IgD-negative memory B cell (primary cell): ENCODE measurements at regions not wholly inside any gene's neighbourhood (a gene's known extent, or its start where the extent isn't known, plus 50 kb on each side); places are given as distances from the start of the nearest gene placed in this dataset.
"Not testable (repeated sequence)": the region's sequence is repeated elsewhere in the genome, so short reads cannot be mapped to it uniquely, and the experiment has no call there.

Experiments
- H3K27ac Mint-ChIP-seq, 3 donors: one replicate each; pipeline ENCODE4 v1.8.0; 2020 to 2022; ENCODE audit warnings: mild to moderate bottlenecking in 3 of 3, mixed read lengths in 3 of 3, moderate library complexity in 1 of 3
- H3K27me3 Mint-ChIP-seq: one replicate; pipeline ENCODE4 v1.8.0; 2021; ENCODE audit warnings: mixed read lengths
- H3K36me3 Mint-ChIP-seq: one replicate; pipeline ENCODE4 v1.8.0; 2020; ENCODE audit warnings: mild to moderate bottlenecking, mixed read lengths
- H3K4me1 Mint-ChIP-seq, 3 donors: one replicate each; pipeline ENCODE4 v1.8.0; 2020 to 2022; ENCODE audit warnings: mixed read lengths in 3 of 3, mild to moderate bottlenecking in 1 of 3
- H3K4me3 Mint-ChIP-seq, 4 donors: one replicate each; pipeline ENCODE4 v1.8.0; 2020 to 2022; ENCODE audit warnings: mild to moderate bottlenecking in 4 of 4, mixed read lengths in 4 of 4, moderate library complexity in 3 of 4
- H3K9me3 Mint-ChIP-seq, 3 donors: one replicate each; pipeline ENCODE4 v1.8.0; 2020 to 2021; ENCODE audit warnings: mixed read lengths in 3 of 3, mild to moderate bottlenecking in 1 of 3

DNA sequence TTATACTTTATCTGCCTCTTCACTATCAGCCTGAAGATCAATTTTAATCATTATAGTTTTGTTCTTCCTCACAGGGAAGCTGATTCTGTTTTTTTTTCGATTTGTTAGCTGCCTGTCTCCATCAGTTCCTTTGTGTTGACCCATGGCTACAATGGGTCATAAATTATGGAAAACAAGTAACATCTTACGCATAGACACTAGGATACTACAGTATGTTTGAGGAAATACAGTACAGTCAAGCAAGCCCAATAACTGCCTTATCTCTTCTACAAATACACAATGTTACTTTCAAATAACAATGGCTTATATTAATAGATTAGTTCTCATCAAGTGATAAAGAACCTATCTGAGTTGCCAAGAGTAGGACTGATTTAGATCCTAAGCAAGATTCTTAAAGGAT is 160.5 kb upstream of the FREM1 start:
- no peaks in the 10 kb centered on the region for H3K27me3 Mint-ChIP-seq
- H3K27ac Mint-ChIP-seq = no peak overlapping the region
- H3K36me3 Mint-ChIP-seq = no peaks in the 10 kb centered on the region
- no peaks in the 10 kb centered on the region for H3K4me1 Mint-ChIP-seq
- H3K9me3 Mint-ChIP-seq = peaks cover 2 to 9% (median 4%) of the 10 kb centered on the region in 3 donors
- no peak overlapping the region for H3K4me3 Mint-ChIP-seq

DNA sequence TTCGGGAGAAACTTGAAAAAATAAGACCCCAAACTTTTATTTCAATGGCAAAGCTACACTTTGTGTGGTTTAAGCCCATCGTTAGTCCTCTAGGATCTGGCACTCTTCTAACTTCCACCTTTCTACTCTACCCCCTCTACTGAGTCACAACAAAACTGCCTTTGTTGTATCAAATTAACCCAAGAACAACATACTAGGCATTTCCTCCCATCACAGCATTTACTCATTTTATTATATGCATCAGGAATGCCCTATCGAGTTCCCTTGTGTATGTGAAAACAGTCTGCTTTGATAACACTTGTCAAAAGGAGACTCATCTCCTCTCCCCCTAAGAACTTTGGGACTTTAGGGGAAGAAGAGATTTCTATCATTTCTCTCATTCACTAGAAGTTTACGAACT is 158.9 kb upstream of the FREM1 start:
- H3K27ac Mint-ChIP-seq = no peak overlapping the region

DNA sequence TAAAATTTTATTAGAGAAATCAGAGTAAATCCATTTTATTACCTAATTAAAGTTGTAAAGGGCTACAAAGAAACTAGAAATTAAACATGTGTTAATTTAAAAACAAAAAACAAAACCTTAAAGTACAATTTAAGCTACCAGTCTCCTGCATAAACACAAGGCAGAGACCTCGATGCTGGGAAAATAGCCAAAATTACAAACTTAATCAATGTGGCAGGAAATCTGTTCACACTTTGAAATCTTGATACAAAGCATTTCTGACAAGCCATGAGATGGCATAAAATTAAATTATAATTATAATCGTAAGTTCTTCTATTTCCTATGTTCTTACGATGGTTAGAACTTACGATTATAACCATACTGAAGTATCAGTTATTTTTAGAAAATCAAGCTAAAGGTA is 158.0 kb upstream of the FREM1 start:
- H3K27me3 Mint-ChIP-seq = no peaks in the 10 kb centered on the region
- no peaks in the 10 kb centered on the region for H3K4me1 Mint-ChIP-seq
- no peak overlapping the region for H3K27ac Mint-ChIP-seq
- no peaks in the 10 kb centered on the region for H3K36me3 Mint-ChIP-seq
- peaks cover 0 to 5% (median 2%) of the 10 kb centered on the region in 3 donors for H3K9me3 Mint-ChIP-seq
- no peak overlapping the region for H3K4me3 Mint-ChIP-seq

More for the DNA sequence above, 158.9 kb upstream of the FREM1 start:
- no peak overlapping the region for H3K4me3 Mint-ChIP-seq
- H3K9me3 Mint-ChIP-seq = peaks cover 0 to 5% (median 2%) of the 10 kb centered on the region in 3 donors
- no peaks in the 10 kb centered on the region for H3K4me1 Mint-ChIP-seq
- H3K36me3 Mint-ChIP-seq = no peaks in the 10 kb centered on the region
- no peaks in the 10 kb centered on the region for H3K27me3 Mint-ChIP-seq

GRCh38 chr9:15059003-15059402 is 148.8 kb upstream of the FREM1 start:
- no peaks in the 10 kb centered on the region for H3K36me3 Mint-ChIP-seq
- H3K9me3 Mint-ChIP-seq = peaks cover 0 to 2% (median 2%) of the 10 kb centered on the region in 3 donors
- H3K27me3 Mint-ChIP-seq = no peaks in the 10 kb centered on the region
- no peak overlapping the region for H3K4me3 Mint-ChIP-seq
- peaks cover 0 to 1% (median 0%) of the 10 kb centered on the region in 3 donors for H3K4me1 Mint-ChIP-seq
- H3K27ac Mint-ChIP-seq = no peak overlapping the region

DNA sequence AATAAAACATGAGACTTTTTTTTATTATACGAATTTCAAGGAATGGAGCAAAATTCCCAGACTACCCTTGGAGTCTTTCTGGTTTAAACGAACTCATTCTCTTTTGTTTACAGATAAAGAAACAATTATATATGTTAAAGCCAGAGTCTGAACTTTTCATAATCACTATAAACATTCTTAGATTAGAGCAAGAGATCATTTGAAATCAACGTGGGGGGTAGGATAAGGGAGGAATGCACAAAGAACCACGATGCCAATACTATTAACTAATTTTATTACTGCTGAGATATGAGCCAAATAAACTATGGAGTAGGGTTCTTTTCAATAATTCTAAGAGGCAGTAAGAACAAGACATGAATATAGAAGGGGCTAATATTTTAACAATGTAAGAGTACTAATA is 148.0 kb upstream of the FREM1 start:
- Mint-ChIP-seq H3K4me3 (no peak overlapping the region), H3K36me3 (no peaks in the 10 kb centered on the region), H3K9me3 (peaks cover 0 to 5% (median 2%) of the 10 kb centered on the region in 3 donors), H3K27ac (no peak overlapping the region), H3K27me3 (no peaks in the 10 kb centered on the region), H3K4me1 (peaks cover 0 to 1% (median 0%) of the 10 kb centered on the region in 3 donors)

- H3K27me3 Mint-ChIP-seq, H3K4me3 Mint-ChIP-seq, H3K36me3 Mint-ChIP-seq, H3K9me3 Mint-ChIP-seq, H3K27ac Mint-ChIP-seq, H3K4me1 Mint-ChIP-seq: not testable (repeated sequence)
Measured at GRCh38 chr9:15055284-15055683, 145.1 kb upstream of the FREM1 start.

DNA sequence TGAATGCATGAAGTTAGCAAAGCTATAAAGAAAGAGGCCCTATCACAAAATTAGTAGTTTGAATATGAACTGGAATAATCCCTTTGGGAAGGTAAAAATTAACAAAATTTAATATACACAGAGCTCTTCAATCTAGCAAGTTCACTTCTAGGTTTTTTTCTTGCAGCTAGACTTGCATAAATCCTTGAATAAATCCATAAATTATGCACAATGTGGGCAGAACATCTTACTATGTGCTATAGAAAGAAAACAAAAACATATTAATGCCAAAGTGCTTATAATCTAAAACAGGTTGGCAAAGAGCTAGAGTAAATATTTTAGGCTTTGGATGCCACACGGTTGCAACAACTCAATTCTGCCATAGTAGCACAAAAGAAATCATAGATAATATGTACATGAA is 138.5 kb upstream of the FREM1 start:
- Mint-ChIP-seq H3K4me3 (no peak overlapping the region), H3K27me3 (no peaks in the 10 kb centered on the region), H3K36me3 (no peaks in the 10 kb centered on the region), H3K9me3 (peaks cover 0 to 4% (median 0%) of the 10 kb centered on the region in 3 donors), H3K27ac (no peak overlapping the region), H3K4me1 (no peaks in the 10 kb centered on the region)

GRCh38 chr9:15047028-15047551 is 136.9 kb upstream of the FREM1 start:
- Mint-ChIP-seq H3K9me3 (peaks cover 0 to 4% (median 0%) of the 10 kb centered on the region in 3 donors), H3K27ac (no peak overlapping the region), H3K4me1 (no peaks in the 10 kb centered on the region)

DNA sequence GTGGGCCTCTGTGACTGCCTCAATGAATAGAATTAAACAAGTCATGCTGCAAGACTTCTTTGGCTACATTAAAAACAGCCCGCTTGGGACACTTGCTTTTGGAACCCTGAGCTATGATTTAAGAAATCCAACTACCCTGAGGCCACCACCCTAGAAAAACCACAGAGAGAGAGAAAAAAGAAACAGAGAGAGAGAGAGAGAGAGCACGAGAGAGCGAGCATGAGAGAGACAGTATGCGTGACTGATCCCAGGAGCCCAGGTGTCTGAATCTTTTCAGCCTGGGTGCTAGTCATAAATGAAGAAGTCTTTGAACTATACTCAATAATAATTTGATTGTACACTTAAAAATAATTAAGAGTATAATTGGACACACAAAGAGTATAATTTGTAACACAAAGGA is 123.1 kb upstream of the FREM1 start:
- Mint-ChIP-seq H3K27ac (no peak overlapping the region), H3K4me3 (no peak overlapping the region), H3K9me3 (peaks cover 0 to 4% (median 0%) of the 10 kb centered on the region in 3 donors), H3K4me1 (no peaks in the 10 kb centered on the region), H3K36me3 (no peaks in the 10 kb centered on the region), H3K27me3 (no peaks in the 10 kb centered on the region)

More at GRCh38 chr9:15047028-15047551, 136.9 kb upstream of the FREM1 start:
- no peak overlapping the region for H3K4me3 Mint-ChIP-seq
- peaks cover 2% of the 10 kb centered on the region for H3K27me3 Mint-ChIP-seq
- no peaks in the 10 kb centered on the region for H3K36me3 Mint-ChIP-seq

DNA sequence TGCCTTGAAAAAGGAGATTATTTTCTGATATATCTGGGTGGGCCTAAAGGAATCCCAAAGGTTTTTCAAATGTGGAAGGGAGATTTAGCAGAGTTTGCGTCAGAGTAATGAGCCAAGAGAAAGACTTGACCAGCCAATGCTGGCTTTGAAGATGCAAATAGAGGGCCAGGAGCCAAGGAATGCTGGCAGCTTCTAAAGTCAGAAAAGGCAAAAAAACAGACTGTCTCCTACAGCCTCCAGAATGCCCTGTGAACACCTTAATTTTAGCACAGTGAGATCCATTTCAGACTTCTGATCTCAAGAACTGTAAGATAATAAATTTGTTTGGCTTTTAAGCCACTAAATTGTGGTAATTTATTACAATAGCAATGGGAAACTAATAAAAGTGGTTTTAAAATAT is 122.6 kb upstream of the FREM1 start:
- Mint-ChIP-seq H3K27me3 (no peaks in the 10 kb centered on the region), H3K4me3 (no peak overlapping the region), H3K4me1 (no peaks in the 10 kb centered on the region)

GRCh38 chr9:15021146-15021545 is 110.9 kb upstream of the FREM1 start:
- H3K4me3 Mint-ChIP-seq = no peak overlapping the region
- no peaks in the 10 kb centered on the region for H3K36me3 Mint-ChIP-seq
- H3K27ac Mint-ChIP-seq = no peak overlapping the region

More for the DNA sequence above, 122.6 kb upstream of the FREM1 start:
- peaks cover 0 to 4% (median 0%) of the 10 kb centered on the region in 3 donors for H3K9me3 Mint-ChIP-seq
- no peak overlapping the region for H3K27ac Mint-ChIP-seq
- no peaks in the 10 kb centered on the region for H3K36me3 Mint-ChIP-seq

GRCh38 chr9:15018096-15018637 is 107.9 kb upstream of the FREM1 start:
- no peak overlapping the region for H3K4me3 Mint-ChIP-seq
- H3K27me3 Mint-ChIP-seq = no peaks in the 10 kb centered on the region
- H3K27ac Mint-ChIP-seq = no peak overlapping the region
- peaks cover 0 to 3% (median 0%) of the 10 kb centered on the region in 3 donors for H3K9me3 Mint-ChIP-seq
- no peaks in the 10 kb centered on the region for H3K4me1 Mint-ChIP-seq
- no peaks in the 10 kb centered on the region for H3K36me3 Mint-ChIP-seq

More at GRCh38 chr9:15021146-15021545, 110.9 kb upstream of the FREM1 start:
- Mint-ChIP-seq H3K4me1 (no peaks in the 10 kb centered on the region), H3K9me3 (peaks cover 0 to 6% (median 6%) of the 10 kb centered on the region in 3 donors), H3K27me3 (no peaks in the 10 kb centered on the region)

DNA sequence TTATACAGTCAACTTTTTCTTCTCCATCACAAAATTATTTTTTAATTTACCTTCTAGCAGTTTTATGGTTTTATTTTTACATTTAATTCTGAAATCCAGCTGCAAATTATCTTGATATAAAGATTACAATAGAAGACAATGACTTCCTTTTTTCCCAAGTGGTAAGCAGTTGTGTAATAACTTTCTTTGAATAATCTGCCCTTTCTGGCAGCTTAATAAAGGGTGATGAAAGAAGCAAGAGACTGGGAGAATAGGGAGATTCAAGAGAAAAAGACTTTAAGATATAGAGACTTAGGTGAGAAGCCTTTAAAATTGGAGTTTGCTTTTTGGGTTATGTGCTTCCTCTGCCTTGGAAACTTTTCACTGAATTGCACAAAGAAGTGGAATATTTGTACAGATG is 100.4 kb upstream of the FREM1 start:
- Mint-ChIP-seq H3K9me3 (peaks cover 0 to 2% (median 0%) of the 10 kb centered on the region in 3 donors), H3K27ac (no peak overlapping the region), H3K4me3 (no peak overlapping the region), H3K27me3 (no peaks in the 10 kb centered on the region), H3K36me3 (no peaks in the 10 kb centered on the region), H3K4me1 (no peaks in the 10 kb centered on the region)

GRCh38 chr9:15007698-15008097 is 97.5 kb upstream of the FREM1 start:
- peaks cover 0 to 2% (median 0%) of the 10 kb centered on the region in 3 donors for H3K9me3 Mint-ChIP-seq
- peaks cover 1% of the 10 kb centered on the region for H3K36me3 Mint-ChIP-seq
- H3K4me1 Mint-ChIP-seq = no peaks in the 10 kb centered on the region
- H3K4me3 Mint-ChIP-seq = no peak overlapping the region
- no peak overlapping the region for H3K27ac Mint-ChIP-seq
- no peaks in the 10 kb centered on the region for H3K27me3 Mint-ChIP-seq

DNA sequence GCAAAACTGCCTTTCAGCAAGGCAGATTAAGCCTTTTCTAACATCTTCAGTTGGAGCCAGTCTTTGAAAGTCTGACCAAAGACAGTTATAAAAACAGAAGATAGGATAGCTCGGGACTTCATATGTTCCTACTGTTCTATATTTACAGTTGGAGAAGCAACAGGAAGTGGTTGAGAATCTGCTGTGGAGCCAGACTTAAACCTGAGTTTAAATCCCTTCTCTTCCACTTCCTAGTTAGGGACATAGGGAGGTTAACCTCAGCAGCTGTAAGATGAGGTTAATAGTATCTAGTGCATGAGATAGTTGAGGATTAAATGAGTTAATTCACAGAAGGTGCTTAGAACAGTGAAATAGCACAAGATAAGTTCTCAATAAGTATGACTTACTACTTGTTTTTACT is 84.5 kb upstream of the FREM1 start:
- Mint-ChIP-seq H3K4me3 (no peak overlapping the region), H3K4me1 (peaks cover 0 to 4% (median 3%) of the 10 kb centered on the region in 3 donors), H3K27ac (no peak overlapping the region), H3K9me3 (peaks cover 2 to 8% (median 6%) of the 10 kb centered on the region in 3 donors), H3K27me3 (peaks cover 21% of the 10 kb centered on the region), H3K36me3 (no peaks in the 10 kb centered on the region)

DNA sequence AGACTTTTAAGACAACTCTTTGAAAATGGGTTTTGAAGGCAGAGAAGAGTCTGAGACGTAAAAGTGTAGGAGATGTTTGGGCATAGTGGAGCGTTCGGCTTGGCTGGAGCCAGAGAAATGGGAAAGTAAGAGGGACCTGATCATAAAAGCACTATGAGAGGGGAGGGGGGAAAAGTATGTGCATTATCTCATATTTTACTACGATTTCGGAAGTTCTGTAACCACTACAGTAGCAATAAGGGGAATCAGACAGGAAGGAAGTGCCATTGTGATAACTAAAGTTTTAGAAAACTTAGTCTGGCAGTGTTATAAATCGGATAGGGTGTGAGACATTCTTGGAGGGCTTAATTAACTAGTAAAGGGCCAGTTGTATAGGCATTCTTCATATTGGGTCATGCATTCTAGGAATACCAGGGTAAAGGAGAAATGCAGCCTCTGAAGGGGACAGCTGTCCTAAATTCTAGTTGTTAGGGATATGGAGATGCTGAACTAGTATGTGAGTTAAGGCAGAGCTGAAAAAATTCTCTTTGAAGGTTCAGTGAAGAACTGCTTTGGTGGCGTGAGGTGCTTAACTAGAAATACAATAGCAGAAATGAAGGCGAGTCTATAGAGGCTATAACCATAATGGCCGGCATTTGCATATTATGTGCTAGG is 83.8 kb upstream of the FREM1 start:
- no peak overlapping the region for H3K27ac Mint-ChIP-seq
- peaks cover 0 to 4% (median 3%) of the 10 kb centered on the region in 3 donors for H3K4me1 Mint-ChIP-seq
- peaks cover 2 to 11% (median 6%) of the 10 kb centered on the region in 3 donors for H3K9me3 Mint-ChIP-seq
- H3K4me3 Mint-ChIP-seq = peak overlapping the region in 1 of 4 donors; percentile 45
- H3K27me3 Mint-ChIP-seq = peaks cover 21% of the 10 kb centered on the region
- H3K36me3 Mint-ChIP-seq = no peaks in the 10 kb centered on the region
